T-helper 2 cell (primary cell): ENCODE measurements at regions not wholly inside any gene's neighbourhood (a gene's known extent, or its start where the extent isn't known, plus 50 kb on each side); places are given as distances from the start of the nearest gene placed in this dataset.
"Not testable (repeated sequence)": the region's sequence is repeated elsewhere in the genome, so short reads cannot be mapped to it uniquely, and the experiment has no call there.

Experiments
- DNase-seq, 5 experiments: peaks; one replicate each; pipeline versions ENCODE4 v3.0.0 to v3.0.0-alpha.2; 2012 to 2022

DNA sequence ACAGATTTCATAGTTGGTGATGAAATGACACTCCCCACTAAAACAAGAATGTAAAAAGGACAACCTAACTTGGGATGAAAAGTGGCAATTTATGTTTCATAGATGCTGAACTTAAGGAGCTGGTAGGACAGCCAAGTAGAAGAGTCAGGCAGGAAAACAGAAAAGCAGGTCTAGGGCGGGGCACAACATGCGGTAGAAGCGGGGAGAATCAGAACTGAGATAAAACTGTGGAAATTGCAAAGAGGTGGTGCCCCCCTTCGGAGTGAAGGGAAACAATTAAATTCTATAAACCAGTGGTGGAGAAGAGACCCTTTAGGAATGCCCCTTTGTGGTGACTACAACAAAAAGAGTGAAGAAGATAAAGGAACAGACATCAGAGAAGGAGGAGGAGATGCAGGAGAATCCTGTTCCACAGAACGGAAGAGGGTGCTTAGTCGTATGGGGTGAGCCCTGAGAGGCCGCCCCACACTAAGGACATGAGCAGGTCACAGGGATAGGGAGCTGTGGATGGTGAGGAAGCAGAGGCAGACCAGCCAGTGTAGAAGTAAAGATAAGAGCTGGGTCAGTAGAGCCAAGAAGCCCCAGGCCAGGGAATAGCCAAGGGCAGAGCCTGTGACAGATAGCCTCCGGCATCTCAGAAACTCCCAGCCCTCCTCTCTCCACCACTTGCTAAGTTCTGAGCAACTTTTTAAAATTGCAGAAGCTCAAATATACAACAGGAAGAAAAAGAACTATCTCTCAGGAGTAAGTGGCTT lies 100.3 kb upstream of the DOCK9 start:
- no peak for DNase-seq

DNA sequence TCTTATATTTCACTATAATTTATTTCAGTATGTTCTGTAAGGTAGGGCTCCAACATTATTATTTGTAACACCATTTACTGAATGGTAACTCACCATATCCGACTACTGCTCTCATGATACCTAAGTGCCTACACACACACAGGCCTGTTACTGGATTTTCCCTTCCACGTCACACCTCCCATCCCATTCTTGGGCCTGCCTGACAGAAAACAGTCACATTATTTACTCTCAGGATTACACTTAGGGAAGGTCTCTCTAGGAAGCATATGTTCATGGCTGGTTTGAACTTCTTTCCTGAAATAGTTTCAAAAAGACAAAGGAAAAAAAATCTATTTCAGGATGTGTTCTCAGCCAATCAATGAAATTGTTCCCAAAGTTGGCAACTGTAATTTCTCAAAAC lies 102.3 kb upstream of the DOCK9 start:
- no peak for DNase-seq

DNA sequence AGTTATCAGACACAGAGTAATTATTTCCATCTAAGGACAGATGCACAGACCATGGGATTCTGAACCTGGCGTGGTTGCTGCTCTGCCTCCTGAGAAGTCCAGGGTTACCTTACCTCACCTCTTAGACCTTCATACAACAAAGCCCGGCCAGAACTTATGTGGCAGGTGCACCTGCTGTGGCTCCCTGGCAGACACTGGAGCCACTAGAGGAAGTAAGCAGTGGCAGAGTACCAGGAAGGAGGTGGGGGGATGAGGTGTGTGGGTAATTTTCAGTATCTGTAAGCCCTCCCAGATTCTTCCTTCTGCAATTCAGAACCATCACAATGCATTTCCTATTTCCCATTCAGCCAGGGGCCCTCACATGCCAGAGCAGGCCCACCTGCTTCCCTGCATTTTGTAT lies 106.1 kb upstream of the DOCK9 start:
- peak in 1 of 5 experiments; percentile 32 for DNase-seq

DNA sequence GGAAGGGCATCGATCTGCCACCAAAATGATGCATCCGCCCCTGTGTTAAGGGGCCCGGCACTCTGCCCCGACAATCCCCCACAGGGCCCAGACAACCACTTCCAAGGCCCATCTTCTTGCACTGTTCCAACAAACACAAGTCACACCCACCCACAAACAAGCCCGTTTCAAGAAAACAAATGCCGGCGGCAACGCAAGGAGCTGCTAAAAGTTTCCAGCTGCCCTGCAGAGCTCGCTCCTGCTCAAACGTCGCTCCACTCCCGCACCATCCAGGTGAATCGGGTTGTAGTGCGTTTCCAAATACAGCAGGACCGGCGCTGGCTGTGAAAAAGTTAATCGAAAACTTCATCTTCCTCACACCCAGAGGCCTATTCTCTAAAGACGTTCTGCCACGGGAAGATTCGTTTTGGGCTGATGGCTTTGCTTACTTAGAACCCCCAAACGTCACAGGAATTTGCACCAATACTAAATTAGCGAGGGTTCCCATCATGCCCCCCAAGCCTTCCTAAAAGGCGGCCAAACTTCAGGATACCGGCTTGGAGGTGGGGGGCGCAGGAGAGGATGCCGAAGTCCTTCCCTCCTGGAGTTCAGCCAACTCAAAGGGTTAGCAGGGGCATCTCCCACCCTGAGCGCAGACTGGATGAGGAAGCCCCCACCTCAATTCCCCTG lies 107.4 kb upstream of the DOCK9 start:
- peak in 3 of 5 experiments; percentile 7 to 38 (median 38) for DNase-seq

DNA sequence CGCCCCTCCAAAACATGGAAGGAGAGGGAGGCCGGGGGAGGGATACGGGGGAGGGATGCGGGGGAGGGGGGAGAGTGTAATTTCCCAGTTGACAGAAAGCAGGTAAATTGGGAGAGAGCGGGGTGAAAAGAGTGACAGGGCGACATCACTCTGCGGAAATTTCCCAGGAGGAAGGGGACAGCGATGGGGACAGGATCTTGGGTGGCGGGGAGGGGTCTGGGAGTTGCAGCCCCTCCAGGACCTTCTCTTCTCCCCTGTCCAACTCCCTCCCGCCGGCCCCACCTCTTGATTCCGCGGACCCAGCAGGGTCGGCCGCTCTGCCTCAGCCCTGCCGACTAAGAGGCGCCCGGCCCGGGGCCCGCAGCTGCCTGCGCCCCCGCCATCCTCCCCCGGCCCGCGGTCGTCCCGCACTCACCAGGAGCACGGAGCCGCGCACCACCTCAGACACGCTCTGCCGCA lies 108.0 kb upstream of the DOCK9 start:
- no peak for DNase-seq

DNA sequence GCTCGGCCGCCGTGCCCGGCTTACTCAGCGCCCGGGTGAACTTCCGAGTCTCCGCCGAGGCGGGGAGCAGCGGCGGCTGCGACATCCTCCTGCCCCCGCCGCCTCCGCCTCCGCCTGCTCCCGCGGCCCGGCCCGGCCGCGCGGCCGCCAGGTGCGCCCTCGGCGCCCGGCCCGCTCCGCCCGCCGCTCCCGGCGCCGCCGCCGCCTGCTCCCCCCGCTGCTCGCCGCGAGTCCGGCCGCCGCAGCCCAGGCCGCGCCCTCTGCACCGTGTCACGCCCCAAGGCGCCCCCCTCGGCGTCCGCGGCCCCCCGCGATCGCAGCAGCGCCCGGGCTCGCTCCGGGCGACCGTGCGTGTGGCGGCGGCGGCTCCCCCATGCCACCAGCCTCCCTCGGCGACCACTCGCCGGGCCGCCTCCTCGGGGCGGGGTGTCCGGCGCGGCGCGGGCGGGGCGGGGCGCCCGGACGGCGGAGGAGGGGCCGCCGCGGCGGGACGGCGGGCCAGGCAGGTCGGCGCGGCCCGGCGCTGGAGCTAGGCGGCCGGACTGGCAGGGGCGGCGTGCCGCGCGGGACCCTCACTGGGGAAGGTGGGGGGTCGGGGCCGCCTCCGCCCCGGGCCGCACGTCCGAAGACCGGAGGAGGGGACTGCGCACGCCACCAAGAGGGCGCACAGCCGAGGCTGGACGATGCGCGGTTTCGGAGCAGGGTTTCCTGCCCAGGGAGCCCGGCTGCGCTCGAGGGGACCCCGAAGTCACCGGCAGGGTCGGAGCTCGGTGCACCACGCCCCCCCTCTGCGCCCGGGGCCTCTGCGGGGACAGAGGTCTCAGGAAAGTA lies 108.6 kb upstream of the DOCK9 start:
- peak; percentile 44 to 86 (median 67) for DNase-seq

DNA sequence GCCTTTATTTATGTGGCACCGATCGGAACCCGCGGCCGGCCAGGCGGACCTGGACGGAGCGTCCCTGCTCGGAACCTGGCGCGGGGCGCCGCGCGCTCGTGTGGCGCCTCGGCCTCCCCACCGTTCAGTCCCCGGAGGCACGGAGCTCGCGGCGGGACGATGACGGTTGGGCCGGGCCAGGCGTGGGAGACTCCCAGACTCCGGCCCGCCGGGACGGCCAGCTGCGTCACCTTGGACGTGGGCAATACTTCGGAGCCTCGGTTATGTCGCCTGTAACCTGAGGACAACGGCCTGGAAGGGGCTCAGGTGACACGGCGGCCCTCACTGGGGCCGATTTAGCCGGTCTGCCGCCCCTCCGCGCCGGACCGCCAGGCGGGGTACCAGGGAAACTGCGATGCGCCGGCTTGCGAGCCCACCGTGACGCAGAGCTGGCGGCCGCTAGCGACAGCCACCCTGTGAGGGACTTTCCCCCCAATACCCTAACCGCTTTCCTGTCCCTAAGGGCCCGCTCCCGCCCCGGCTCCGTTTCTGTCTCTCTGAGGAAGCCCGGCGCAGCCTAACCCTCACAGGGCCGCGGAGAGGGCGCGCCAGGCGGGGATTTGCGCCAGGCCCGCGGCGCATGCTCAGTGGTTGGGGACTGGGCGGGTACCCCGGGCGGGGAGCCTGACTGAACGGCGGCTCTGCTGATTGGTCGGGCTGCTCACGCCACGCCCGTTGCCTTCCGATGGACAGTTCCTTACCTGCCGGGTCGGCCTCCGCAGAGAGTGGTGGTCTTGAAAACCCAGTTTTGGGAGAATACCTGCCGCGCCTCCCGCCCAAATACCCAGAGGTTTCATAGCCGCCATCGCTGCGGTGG lies 109.5 kb upstream of the DOCK9 start:
- DNase-seq = peak; percentile 85 to 94 (median 90)

DNA sequence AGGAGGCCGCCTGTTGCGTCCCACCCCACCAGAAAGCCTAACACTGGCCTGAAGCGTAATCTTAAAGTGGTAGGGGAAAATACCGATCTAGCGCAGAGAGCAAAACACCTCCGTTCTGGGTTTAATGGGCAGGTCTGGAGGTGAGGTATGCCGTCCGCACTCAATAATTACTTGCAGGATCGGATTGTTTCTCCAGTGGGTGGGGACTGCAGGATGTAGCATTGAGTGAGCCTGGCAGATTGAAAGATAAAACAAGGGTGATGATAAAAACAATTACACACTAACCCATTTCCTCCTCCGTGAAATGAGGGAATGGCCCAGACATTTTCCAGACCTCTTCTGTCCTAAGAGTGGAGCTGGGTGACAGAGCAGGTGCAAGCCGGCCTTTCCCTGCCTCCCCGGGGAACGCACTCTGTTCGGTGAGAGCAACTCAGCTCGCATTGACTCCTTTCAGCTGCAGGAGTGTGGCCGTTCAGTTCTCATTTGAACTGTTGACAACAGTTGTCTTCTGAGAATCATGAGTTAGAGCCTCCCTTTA lies 110.2 kb upstream of the DOCK9 start:
- DNase-seq = peak in 2 of 5 experiments; percentile 15 to 76

DNA sequence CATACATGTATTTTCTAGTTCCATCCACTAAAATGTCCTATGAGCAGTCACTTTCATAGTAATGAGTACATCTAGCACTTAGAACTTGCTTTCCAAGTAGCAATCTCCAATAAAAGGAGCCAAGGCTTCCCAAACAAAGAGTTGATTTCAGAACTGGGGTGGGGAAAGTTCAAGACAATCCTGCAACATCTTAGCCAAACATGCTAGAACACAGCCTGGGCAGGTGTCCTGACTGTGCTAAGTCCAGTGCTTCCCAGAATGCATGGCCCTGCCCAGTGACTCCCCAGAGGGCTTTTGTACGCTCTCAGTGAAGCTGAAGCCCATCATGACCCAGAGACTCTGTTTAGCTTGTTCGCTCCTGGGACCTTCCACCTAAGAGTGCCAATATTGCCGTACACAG lies 106.7 kb upstream of the UBAC2 start:
- no peak for DNase-seq

DNA sequence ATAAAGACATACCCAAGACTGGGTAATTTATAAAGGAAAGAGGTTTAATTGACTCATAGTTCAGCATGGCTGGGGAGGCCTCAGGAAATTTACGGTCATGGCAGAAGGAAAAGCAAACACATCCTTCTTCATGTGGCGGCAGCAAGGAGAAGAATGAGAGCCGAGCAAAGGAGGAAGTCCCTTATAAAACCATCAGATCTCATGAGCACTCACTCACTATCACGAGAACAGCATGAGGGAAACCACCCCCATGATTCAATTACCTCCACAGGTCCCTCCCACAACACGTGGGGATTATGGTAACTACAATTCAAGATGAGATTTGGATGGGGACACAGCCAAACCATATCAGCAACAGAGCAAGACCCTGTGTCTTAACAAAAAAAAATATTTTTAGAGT lies 98.8 kb upstream of the UBAC2 start:
- DNase-seq = not testable (repeated sequence)

DNA sequence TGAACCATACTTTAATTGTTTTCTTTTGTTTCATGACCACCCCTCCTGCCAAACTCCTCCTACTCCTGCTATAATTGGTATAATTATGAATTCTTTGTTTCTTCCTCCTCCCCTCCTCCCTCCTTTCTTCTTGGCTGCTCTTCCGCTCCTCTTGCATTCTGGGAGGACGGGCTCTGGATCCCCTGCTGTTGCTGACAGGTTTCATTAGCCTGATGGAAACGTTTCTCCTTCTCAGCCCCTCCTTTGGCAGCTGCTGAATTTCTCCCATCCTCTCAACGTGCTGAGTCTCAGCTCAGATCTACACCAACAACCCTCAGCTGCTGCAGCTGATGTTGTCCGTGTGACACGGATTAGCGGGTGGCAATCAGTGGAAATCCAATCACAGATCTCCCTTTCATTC lies 97.1 kb upstream of the UBAC2 start:
- DNase-seq = no peak

DNA sequence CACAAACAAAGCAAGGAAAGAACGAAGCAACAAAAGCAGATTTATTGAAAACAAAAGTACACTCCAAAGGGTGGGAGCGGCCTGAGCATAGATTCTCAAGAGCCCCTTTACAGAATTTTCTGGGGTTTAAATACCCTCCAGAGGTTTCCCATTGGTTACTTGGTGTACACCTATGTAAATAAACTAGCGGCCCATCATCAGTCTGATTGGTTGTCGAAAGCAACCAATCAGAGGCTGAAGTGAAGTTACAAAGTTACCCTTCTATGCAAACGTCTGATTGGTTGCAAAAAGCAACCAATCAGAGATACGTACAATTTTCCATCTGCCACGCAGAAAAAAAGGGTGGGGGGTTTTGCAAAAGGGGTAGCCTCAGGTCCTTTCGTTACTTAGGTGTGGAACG lies 96.3 kb upstream of the UBAC2 start:
- DNase-seq = no peak

DNA sequence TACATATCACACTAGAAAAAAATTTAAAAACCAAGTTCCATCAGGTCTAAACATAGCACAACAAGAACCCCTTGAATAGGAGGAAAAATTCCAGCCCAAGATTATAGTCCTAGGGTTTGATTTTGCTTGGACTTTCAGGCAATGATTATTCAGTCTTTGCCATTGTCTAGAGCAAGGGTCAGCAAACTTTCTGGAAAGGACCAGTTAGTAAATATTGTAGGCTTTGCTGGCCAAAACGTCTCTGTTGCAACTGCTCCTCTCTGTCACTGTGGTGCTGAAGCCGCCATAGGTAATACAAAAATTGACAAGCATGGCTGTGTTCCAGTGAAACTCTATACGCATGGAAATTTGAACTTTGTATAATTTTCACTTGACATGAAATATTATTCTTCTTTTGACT lies 95.5 kb upstream of the UBAC2 start:
- no peak for DNase-seq

DNA sequence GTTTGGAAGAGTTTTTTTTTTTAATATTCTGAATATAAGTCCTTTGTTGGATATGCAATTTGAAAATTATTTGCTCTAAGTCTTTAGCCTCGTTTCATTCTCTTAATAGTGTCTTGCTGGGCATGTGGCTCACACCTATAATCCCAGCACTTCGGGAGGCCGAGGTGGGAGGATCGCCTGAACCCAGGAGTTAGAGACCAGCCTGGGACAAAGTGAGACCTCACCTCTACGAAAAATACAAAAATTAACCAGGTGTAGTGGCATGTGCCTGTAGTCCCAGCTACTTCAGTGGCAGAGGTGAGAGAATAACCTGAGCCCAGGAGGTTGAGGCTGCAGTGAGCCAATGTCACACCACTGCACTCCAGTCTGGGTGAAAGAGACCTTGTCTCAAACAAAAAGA lies 87.3 kb upstream of the UBAC2 start:
- DNase-seq = no peak

DNA sequence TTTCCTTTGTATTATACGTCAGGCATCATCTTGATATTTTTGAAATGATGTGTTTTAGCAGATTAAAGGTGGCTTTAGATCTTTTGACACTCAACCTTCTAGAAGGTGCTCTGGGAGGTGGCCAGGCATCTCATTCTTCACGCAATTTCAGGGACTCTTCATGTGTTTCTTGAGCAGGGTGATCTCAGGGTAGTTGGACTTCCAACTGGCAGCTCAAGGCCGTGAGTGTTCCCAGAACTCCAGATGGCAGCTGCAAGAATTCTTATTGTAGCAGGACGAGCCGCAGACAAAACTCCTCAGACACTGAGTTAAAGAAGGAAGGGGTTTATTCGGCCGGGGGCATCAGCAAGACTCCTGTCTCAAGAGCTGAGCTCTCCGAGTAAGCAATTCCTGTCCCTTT lies 82.5 kb upstream of the UBAC2 start:
- no peak for DNase-seq

DNA sequence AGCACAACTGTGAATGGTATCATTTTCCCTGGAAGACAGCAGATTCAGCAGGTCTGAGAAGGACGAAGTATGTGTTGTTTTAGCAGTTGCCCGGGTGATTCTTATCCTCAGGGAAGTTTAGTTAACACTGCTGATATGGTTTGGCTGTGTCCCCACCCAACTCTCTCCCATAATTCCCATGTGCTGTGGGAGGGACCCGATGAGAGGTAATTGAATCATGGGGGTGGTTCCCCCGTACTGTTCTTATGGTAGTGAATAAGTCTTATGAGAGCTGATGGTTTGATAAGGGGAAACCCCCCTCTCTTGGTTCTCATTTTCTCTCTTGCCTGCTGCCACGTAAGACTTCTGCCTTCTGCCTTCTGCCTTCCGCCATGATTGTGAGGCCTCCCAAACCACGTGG lies 81.0 kb upstream of the UBAC2 start:
- DNase-seq = peak in 3 of 5 experiments; percentile 3 to 54 (median 33)

DNA sequence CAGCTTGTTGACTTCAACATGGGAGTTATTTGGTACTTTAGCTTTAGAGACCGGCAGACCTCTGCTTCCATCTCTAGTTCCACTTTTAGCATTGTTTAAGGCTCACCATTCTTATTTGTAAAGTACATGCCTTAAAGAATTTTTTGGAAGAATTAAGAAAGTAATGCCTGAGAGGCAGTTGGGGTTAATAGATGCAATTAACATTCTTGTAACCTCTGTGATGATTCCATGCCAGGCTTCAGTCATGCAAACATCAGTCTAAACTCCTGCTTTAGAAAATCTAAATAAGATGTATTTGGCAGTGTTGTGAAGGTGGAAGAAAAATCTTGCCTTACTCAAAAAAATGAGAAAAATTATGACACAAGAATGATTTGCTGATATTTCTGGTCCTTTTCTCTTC lies 79.9 kb upstream of the UBAC2 start:
- DNase-seq = no peak

DNA sequence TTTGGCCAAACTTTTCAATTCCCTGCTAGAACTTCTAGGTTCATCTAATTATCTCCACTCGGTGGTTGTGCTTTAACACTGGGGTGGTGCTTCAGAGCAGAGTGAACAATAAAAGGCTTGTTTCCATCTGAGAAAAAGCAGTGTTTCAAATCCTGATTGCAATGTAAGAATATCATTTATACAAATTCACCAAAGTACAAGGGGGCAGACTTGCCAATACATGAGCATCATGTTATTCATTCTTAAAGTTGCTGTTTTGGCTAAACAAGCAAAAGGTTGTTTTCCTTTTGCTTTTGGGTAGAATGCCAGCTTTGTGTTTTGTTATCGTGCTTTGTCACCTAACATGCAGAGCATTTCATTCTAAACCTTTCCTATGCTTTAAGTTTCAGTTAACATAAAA lies 78.5 kb upstream of the UBAC2 start:
- DNase-seq = no peak

DNA sequence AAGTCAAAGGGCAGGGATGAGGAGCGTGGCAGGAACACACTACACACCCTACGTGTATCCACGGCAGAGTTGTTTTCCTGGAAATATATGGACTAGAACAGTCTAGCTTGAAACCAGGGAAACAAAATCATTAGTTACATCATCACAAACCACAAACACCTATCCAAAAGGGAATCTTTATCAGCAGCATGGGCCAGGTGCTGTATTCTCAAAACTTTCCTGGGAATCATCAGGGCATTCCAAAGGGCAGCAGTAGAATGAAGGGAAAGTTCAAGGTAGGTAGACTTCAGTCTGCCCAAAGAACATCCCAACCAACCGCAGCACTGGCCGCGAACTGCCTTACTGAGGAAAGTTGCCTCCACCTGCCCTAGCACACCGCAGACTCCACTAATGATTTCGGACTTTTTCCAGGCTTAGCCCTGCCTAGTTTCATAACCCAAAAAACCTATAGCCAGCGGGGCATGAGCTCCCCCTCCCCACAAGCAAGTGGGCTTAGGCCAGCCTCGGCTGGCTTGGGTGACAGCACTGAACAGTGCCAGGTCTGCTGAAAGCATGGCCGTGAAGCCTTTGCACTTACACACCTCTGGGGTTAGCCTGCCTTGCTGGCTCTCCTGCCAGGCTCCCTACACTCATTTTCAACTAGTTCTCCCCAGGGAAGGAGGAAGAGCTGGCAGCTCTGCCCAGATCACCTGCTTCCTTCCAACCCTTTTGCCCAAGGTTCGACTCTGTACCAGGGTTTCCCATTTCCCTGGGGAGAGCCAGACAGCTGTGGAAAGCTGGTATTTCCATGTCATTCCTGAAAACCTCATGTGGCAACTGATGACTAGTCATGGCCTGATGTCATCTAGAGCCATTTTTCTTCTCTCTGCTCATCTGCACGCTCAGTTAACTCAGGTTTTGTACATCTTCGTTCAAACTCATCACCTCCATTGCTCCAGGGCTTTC lies 77.3 kb upstream of the UBAC2 start:
- no peak for DNase-seq

DNA sequence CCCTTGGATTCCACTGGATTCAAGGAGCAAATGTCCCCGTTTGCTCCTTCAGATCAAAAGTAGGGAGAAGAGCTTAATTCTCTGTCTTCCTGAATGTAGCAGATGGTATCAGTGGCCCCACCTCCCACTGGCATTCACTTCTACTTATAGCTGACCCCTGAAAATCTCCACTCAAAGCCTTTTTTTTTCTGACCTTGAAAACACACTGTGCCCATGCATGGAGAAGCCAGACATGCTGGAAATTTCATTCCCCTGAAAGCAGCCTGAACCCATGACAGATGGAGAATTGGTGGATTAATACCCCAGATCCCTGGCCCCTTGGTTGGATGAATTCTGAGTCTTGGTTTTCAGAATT lies 76.6 kb upstream of the UBAC2 start:
- DNase-seq = no peak

DNA sequence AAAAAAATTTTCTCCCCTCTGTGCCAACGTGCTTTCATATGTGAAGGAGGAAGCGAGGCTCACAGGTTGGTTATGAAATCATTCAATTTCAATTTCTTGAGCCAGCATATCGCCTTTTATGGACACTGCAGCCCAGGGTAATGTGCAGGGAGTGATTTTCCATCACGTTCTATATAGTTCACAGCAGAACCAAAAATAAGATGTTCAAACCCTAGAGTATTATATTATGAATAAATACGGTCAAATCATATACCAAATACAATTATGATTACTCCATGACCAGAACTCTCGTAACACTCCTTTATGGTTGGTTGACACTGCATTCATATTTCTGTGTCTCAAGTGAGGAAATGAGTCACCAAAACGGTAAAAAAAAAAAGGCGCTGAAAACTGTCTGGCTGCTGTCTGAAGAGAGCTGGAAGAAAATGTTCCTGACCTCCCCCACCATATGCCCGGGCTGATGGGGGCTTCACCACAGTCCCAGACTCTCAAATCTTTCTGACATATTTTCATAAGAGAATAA lies 75.8 kb upstream of the UBAC2 start:
- peak in 2 of 5 experiments; percentile 28 to 75 for DNase-seq
